ENCODE measurements at regions not wholly inside any gene's neighbourhood (a gene's known extent, or its start where the extent isn't known, plus 50 kb on each side); places are given as distances from the start of the nearest gene placed in this dataset.

DNA sequence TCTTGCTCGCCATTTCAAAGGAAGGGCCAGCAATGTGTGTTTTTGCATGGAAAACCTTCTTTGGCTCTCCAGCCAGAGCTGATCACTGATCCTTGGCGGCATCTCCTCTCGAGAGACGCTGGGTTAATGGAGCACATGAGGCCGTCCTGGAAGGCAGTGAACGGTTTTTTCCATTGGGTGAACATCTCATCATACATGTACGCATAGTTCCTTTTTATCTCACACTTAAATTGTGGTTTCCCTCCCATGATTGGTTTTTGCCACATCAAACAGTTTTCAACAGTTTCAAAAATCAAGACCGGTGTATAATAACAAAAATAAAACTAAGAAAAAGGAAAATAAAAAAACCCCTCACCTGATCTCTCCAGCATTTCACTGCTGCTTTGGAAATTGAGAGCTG lies 276.4 kb downstream of the TCF7L2 start:
- TF ChIP-seq POLR2AphosphoS5 (IDR thresholded peaks at IDR 0.05; ENCODE audit: low read depth, low read length) (no peak), POLR2A (IDR thresholded peaks at IDR 0.05; ENCODE audit: low read depth, low read length) (no peak), TAF1 (IDR thresholded peaks at IDR 0.05; ENCODE audit: low read depth, low read length) (no peak), POU2F2 (IDR thresholded peaks at IDR 0.05; ENCODE audit: low read depth, low read length) (no peak), PAX5 (IDR thresholded peaks at IDR 0.05; ENCODE audit: insufficient read depth, low read length, severe bottlenecking) (no peak)

Measured in GM12891 (cell line).